ENCODE measurements at regions not wholly inside any gene's neighbourhood (a gene's known extent, or its start where the extent isn't known, plus 50 kb on each side); places are given as distances from the start of the nearest gene placed in this dataset.

DNA sequence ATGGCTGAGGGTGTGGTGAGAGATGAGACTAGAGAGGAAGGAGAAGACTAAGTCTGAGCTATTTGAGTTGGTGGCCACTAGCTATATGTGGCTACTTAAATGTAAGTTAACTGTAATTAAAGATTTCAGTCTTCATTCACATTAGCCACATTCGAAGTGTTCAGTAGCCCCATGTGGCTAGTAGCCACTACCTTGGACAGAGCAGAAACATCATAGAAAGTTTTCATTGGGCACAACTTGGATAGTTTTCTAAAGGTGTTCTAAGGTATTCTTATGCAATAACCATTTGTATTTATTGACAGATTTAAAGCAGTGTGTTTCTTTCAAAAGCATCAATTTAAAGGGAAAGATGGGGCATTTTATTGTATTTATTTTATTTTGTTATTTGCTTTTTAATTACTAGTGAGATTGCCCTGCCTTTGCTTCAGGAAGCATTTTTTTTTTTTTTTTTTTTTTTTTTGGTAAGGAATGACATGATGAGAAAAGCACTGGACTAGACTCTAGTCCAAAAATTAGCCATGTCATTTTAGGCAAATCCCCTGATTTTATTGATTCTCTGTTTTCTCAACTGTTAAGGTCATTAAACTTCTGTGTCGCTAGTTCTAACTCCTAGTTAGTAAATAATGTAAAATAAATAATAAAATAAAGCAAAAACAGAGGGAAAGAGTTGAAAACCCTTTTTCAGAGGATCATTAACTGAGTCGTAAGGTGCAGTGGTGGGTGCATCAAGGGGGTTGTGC is 153.0 kb upstream of the ROBO2 start:
- TF ChIP-seq, protein P1, sequence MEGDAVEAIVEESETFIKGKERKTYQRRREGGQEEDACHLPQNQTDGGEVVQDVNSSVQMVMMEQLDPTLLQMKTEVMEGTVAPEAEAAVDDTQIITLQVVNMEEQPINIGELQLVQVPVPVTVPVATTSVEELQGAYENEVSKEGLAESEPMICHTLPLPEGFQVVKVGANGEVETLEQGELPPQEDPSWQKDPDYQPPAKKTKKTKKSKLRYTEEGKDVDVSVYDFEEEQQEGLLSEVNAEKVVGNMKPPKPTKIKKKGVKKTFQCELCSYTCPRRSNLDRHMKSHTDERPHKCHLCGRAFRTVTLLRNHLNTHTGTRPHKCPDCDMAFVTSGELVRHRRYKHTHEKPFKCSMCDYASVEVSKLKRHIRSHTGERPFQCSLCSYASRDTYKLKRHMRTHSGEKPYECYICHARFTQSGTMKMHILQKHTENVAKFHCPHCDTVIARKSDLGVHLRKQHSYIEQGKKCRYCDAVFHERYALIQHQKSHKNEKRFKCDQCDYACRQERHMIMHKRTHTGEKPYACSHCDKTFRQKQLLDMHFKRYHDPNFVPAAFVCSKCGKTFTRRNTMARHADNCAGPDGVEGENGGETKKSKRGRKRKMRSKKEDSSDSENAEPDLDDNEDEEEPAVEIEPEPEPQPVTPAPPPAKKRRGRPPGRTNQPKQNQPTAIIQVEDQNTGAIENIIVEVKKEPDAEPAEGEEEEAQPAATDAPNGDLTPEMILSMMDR (IDR thresholded peaks at IDR 0.05; ENCODE audit: insufficient read depth, low read length) = no peak
- no peak overlapping the region for H3K4me3 ChIP-seq (ENCODE audit: low read depth, low read length)
- DNase-seq (ENCODE audit: low read depth) = no peak

DNA sequence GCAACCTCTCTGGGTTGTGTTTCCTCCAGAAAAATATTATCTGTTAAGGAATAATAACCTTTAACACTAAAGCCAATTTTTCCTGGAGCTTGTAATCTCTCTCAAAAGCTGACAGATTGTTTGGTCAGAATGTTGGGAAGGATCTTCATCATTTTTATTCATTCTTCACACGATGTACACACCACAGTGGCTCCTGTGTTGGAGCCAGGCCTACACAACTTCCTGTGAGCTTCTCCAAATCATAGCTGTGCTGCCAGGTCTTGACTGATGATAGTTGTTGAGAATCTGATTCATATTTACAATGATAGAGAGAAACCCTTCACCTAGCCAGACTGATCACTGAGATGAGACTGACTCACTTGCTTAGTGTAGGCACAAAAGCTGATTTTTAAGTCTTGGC is 151.0 kb upstream of the ROBO2 start:
- DNase-seq (ENCODE audit: low read depth) = no peak
- H3K4me3 ChIP-seq (ENCODE audit: low read depth, low read length) = no peak overlapping the region
- TF ChIP-seq, protein P1 (IDR thresholded peaks at IDR 0.05; ENCODE audit: insufficient read depth, low read length) = no peak

- TF ChIP-seq, protein P1 (IDR thresholded peaks at IDR 0.05; ENCODE audit: insufficient read depth, low read length) = no peak
- no peak overlapping the region for H3K4me3 ChIP-seq (ENCODE audit: low read depth, low read length)
- DNase-seq (ENCODE audit: low read depth) = no peak
These were observed 150.0 kb upstream of the ROBO2 start for GRCh38 chr3:76889911-76890310.

DNA sequence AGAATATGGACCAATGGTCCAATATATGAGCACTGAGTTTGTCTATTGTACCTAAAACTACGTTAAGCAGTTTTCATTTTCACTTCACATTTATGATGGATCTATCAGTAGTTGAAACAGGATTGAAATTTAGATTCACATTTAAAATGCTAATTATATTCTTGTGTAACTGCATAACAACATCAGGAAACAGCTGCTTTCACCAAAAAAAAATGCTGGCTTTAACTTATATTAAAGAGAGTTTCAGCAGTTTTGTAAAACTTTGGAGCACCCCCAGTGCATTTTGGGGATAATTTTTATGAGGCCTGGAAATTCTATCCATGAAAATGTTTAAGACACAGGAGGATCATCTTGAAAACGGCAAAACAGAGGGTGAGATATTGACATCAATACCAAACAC is 142.8 kb upstream of the ROBO2 start:
- H3K4me3 ChIP-seq (ENCODE audit: low read depth, low read length) = no peak overlapping the region
- TF ChIP-seq, protein P1 (IDR thresholded peaks at IDR 0.05; ENCODE audit: insufficient read depth, low read length) = no peak
- DNase-seq (ENCODE audit: low read depth) = no peak

- TF ChIP-seq, protein P1 (IDR thresholded peaks at IDR 0.05; ENCODE audit: insufficient read depth, low read length) = no peak
- H3K4me3 ChIP-seq (ENCODE audit: low read depth, low read length) = no peak overlapping the region
- DNase-seq (ENCODE audit: low read depth) = no peak
These were observed 139.3 kb upstream of the ROBO2 start for GRCh38 chr3:76900596-76900995.

- TF ChIP-seq, protein P1 (IDR thresholded peaks at IDR 0.05; ENCODE audit: insufficient read depth, low read length) = no peak
- no peak overlapping the region for H3K4me3 ChIP-seq (ENCODE audit: low read depth, low read length)
- DNase-seq (ENCODE audit: low read depth) = no peak
These were observed 131.7 kb upstream of the ROBO2 start for GRCh38 chr3:76908156-76908555.

Data from fibroblast of the aortic adventitia (primary cell).